K562 (cell line): ENCODE measurements at regions not wholly inside any gene's neighbourhood (a gene's known extent, or its start where the extent isn't known, plus 50 kb on each side); places are given as distances from the start of the nearest gene placed in this dataset.

Experiments used
- EZH2 ChIP-seq: IDR thresholded peaks from 2 replicates; pipeline ENCODE4 v1.6.1; 2012; ENCODE audit warnings: low read depth, mild to moderate bottlenecking, inconsistent platforms, low read length, borderline replicate concordance
- TF ChIP-seq, protein P1 (sequence below): fragments of 250-450 bp; sonication (Bioruptor Pico); IDR thresholded peaks from 2 replicates; pipeline ENCODE4 v1.4.0; 2020
- TF ChIP-seq, protein P2 (sequence below): sonication (generic); formaldehyde crosslinking; IDR thresholded peaks from 2 replicates; pipeline ENCODE4 v1.8.1; 2023; ENCODE audit warnings: mild to moderate bottlenecking, missing genetic modification reagents

DNA sequence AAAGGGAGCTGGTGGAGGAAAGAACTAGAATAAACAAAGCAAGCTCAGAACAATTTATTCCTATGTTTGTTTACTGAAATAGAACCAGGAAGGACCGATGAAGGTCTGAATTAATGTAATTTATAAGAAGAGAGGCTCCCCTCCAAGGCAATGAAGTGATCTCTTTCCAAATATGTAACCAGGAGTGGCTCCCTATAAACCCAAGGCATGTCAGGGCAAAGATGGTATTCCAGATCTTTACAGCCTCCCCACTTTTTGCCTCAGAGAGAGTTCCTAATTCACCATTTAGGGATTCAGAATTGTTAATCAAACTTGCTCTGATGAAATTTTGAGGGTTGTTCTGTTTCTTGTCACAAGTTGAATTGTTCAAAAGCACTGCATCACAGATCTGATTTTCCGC is 88.8 kb downstream of the HDGFL1 start:
- TF ChIP-seq, protein P1, sequence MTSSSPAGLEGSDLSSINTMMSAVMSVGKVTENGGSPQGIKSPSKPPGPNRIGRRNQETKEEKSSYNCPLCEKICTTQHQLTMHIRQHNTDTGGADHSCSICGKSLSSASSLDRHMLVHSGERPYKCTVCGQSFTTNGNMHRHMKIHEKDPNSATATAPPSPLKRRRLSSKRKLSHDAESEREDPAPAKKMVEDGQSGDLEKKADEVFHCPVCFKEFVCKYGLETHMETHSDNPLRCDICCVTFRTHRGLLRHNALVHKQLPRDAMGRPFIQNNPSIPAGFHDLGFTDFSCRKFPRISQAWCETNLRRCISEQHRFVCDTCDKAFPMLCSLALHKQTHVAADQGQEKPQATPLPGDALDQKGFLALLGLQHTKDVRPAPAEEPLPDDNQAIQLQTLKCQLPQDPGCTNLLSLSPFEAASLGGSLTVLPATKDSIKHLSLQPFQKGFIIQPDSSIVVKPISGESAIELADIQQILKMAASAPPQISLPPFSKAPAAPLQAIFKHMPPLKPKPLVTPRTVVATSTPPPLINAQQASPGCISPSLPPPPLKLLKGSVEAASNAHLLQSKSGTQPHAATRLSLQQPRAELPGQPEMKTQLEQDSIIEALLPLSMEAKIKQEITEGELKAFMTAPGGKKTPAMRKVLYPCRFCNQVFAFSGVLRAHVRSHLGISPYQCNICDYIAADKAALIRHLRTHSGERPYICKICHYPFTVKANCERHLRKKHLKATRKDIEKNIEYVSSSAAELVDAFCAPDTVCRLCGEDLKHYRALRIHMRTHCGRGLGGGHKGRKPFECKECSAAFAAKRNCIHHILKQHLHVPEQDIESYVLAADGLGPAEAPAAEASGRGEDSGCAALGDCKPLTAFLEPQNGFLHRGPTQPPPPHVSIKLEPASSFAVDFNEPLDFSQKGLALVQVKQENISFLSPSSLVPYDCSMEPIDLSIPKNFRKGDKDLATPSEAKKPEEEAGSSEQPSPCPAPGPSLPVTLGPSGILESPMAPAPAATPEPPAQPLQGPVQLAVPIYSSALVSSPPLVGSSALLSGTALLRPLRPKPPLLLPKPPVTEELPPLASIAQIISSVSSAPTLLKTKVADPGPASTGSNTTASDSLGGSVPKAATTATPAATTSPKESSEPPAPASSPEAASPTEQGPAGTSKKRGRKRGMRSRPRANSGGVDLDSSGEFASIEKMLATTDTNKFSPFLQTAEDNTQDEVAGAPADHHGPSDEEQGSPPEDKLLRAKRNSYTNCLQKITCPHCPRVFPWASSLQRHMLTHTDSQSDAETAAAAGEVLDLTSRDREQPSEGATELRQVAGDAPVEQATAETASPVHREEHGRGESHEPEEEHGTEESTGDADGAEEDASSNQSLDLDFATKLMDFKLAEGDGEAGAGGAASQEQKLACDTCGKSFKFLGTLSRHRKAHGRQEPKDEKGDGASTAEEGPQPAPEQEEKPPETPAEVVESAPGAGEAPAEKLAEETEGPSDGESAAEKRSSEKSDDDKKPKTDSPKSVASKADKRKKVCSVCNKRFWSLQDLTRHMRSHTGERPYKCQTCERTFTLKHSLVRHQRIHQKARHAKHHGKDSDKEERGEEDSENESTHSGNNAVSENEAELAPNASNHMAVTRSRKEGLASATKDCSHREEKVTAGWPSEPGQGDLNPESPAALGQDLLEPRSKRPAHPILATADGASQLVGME (CRISPR knock-in tag) = no peak
- TF ChIP-seq, protein P2, sequence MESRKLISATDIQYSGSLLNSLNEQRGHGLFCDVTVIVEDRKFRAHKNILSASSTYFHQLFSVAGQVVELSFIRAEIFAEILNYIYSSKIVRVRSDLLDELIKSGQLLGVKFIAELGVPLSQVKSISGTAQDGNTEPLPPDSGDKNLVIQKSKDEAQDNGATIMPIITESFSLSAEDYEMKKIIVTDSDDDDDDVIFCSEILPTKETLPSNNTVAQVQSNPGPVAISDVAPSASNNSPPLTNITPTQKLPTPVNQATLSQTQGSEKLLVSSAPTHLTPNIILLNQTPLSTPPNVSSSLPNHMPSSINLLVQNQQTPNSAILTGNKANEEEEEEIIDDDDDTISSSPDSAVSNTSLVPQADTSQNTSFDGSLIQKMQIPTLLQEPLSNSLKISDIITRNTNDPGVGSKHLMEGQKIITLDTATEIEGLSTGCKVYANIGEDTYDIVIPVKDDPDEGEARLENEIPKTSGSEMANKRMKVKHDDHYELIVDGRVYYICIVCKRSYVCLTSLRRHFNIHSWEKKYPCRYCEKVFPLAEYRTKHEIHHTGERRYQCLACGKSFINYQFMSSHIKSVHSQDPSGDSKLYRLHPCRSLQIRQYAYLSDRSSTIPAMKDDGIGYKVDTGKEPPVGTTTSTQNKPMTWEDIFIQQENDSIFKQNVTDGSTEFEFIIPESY (CRISPR knock-in tag) = no peak
- no peak for TF ChIP-seq EZH2
